COLO668 (cell line): ENCODE measurements at regions not wholly inside any gene's neighbourhood (a gene's known extent, or its start where the extent isn't known, plus 50 kb on each side); places are given as distances from the start of the nearest gene placed in this dataset.

ENCODE experiments used
- DNase-seq: peaks from one replicate; lab custom pipeline; 2025; ENCODE audit not compliant: unreplicated experiment; lab: John Stamatoyannopoulos, UW

- DNase-seq: no peak
These were observed 285.7 kb upstream of the RTL1 start for GRCh38 chr14:101189266-101189665.

- DNase-seq: no peak
These were observed 286.5 kb upstream of the RTL1 start for GRCh38 chr14:101189962-101190560.

- DNase-seq: no peak
These were observed 287.7 kb upstream of the RTL1 start for GRCh38 chr14:101191101-101191720.

- no peak for DNase-seq
These were observed 288.5 kb upstream of the RTL1 start for GRCh38 chr14:101191721-101192660.

GRCh38 chr14:101192661-101193000, 289.1 kb upstream of the RTL1 start:
- DNase-seq: no peak

- no peak for DNase-seq
These were observed 289.8 kb upstream of the RTL1 start for GRCh38 chr14:101193106-101193844.

- no peak for DNase-seq
These were observed 290.4 kb upstream of the RTL1 start for GRCh38 chr14:101193845-101194372.

- peak; percentile 43 for DNase-seq
These were observed 291.1 kb upstream of the RTL1 start for GRCh38 chr14:101194373-101195308.

- DNase-seq: no peak
These were observed 291.9 kb upstream of the RTL1 start for GRCh38 chr14:101195309-101195901.

GRCh38 chr14:101196051-101196712, 292.7 kb upstream of the RTL1 start:
- DNase-seq: no peak

- DNase-seq: no peak
These were observed 293.5 kb upstream of the RTL1 start for GRCh38 chr14:101196795-101197590.

- no peak for DNase-seq
These were observed 294.3 kb upstream of the RTL1 start for GRCh38 chr14:101197595-101198397.

GRCh38 chr14:101198398-101199027, 295.0 kb upstream of the RTL1 start:
- no peak for DNase-seq

- DNase-seq: no peak
These were observed 295.7 kb upstream of the RTL1 start for GRCh38 chr14:101199028-101199770.

GRCh38 chr14:101200008-101200649, 296.6 kb upstream of the RTL1 start:
- no peak for DNase-seq
